ENCODE measurements at regions not wholly inside any gene's neighbourhood (a gene's known extent, or its start where the extent isn't known, plus 50 kb on each side); places are given as distances from the start of the nearest gene placed in this dataset.

DNA sequence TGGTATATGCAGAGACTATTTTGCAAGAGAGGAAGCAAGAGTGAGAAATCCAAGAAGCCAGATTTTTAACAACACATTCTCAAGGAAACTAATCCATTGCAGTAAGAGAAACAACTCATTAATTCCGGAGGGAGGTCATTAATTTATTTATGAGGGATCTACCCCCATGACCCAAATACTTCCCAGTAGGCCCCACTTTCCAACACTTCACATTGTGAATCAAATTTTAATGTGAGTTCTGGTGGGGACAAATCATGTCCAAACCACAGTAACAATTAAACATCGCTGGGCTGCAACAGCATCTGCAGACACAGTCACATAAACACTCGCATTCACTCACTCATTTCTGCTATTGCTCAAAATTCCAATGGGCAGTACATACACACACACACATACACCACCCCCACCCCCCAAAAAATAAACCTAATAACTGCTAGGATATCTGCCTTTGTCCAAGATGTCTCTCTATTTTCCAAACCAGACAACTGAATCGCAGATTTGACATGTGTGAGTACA is 1483.7 kb downstream of the PCDH9 start:
- no peak for DNase-seq
- no peaks in the 10 kb centered on the region for H3K4me1 ChIP-seq
- no peaks in the 10 kb centered on the region for H3K9me3 ChIP-seq
- no peak overlapping the region for H3K4me3 ChIP-seq (ENCODE audit: low read depth, low read length)
- H3K36me3 ChIP-seq: no peaks in the 10 kb centered on the region
- TF ChIP-seq, protein P1, sequence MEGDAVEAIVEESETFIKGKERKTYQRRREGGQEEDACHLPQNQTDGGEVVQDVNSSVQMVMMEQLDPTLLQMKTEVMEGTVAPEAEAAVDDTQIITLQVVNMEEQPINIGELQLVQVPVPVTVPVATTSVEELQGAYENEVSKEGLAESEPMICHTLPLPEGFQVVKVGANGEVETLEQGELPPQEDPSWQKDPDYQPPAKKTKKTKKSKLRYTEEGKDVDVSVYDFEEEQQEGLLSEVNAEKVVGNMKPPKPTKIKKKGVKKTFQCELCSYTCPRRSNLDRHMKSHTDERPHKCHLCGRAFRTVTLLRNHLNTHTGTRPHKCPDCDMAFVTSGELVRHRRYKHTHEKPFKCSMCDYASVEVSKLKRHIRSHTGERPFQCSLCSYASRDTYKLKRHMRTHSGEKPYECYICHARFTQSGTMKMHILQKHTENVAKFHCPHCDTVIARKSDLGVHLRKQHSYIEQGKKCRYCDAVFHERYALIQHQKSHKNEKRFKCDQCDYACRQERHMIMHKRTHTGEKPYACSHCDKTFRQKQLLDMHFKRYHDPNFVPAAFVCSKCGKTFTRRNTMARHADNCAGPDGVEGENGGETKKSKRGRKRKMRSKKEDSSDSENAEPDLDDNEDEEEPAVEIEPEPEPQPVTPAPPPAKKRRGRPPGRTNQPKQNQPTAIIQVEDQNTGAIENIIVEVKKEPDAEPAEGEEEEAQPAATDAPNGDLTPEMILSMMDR (IDR thresholded peaks at IDR 0.05; ENCODE audit: low read depth, low read length): no peak
- no peaks in the 10 kb centered on the region for H3K27me3 ChIP-seq

DNA sequence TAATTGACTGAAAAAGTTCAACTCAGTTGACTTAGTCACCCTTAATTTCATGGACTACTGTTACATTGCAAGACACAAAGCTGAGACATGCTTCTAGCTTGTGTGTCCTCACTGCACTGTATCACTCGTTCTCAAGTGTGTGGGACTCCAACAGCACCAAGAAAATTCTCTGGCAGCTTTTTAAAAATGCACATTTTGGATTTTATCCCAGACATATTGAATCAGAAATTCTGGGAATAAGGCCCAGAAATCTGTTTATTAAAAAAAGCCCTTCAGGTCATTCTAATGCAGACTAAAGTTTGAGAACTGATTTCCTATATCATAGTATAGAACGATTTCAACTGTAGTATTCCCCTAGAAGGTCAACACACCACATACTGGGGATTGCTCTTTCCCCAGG is 1485.3 kb downstream of the PCDH9 start:
- no peaks in the 10 kb centered on the region for H3K4me1 ChIP-seq
- H3K4me3 ChIP-seq (ENCODE audit: low read depth, low read length): no peak overlapping the region
- no peak for DNase-seq
- TF ChIP-seq, protein P1 (IDR thresholded peaks at IDR 0.05; ENCODE audit: low read depth, low read length): no peak
- H3K36me3 ChIP-seq: no peaks in the 10 kb centered on the region
- no peaks in the 10 kb centered on the region for H3K27me3 ChIP-seq
- H3K9me3 ChIP-seq: no peaks in the 10 kb centered on the region

DNA sequence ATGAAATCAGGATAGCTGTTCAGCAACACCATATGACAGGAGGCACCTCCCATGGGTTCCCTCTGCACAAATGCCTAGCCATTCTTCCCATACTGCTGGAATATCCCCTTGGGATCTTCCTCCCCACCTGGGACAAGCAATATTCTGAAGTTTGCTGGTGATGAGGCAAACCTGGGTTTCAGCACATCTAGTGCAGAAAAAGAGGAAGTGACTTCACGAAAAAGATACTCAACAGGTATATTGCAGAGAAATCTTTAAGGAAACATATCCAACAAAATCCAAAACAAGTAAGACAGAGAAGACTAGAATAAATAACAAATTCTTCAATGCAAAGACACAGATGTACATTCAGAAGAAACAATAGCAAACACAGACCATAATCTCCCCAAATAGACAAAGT is 1497.0 kb downstream of the PCDH9 start:
- DNase-seq: no peak
- Histone ChIP-seq H3K27me3 (no peaks in the 10 kb centered on the region), H3K36me3 (no peaks in the 10 kb centered on the region), H3K4me3 (ENCODE audit: low read depth, low read length) (no peak overlapping the region), H3K9me3 (no peaks in the 10 kb centered on the region), H3K4me1 (no peaks in the 10 kb centered on the region)
- TF ChIP-seq, protein P1 (IDR thresholded peaks at IDR 0.05; ENCODE audit: low read depth, low read length): no peak

DNA sequence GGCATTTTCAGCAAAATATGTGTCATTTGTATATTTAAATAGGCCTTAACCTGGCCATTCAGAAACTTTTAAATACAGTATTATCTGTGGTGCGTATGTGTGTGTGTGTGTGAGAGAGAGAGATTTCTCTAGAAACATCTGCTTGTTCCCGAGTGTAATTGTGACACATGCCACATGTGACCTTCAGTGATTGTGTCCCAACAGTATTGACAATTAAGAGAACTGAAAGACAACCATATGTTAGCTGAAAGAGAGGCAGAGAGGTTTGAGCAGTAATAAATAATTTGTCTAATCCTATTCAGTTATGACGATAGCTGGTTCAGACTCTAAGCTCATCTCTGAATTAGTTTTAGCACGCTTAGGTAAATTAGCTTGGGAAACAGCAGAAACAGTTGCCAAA is 1503.1 kb downstream of the PCDH9 start:
- Histone ChIP-seq H3K27me3 (no peaks in the 10 kb centered on the region), H3K4me1 (no peaks in the 10 kb centered on the region), H3K4me3 (ENCODE audit: low read depth, low read length) (no peak overlapping the region), H3K36me3 (no peaks in the 10 kb centered on the region), H3K9me3 (no peaks in the 10 kb centered on the region)
- TF ChIP-seq, protein P1 (IDR thresholded peaks at IDR 0.05; ENCODE audit: low read depth, low read length): no peak
- DNase-seq: no peak

GRCh38 chr13:65725006-65725405 is 1505.1 kb downstream of the PCDH9 start:
- no peak for DNase-seq
- Histone ChIP-seq H3K9me3 (no peaks in the 10 kb centered on the region), H3K4me3 (ENCODE audit: low read depth, low read length) (no peak overlapping the region), H3K4me1 (no peaks in the 10 kb centered on the region), H3K36me3 (no peaks in the 10 kb centered on the region), H3K27me3 (no peaks in the 10 kb centered on the region)
- TF ChIP-seq, protein P1 (IDR thresholded peaks at IDR 0.05; ENCODE audit: low read depth, low read length): no peak

DNA sequence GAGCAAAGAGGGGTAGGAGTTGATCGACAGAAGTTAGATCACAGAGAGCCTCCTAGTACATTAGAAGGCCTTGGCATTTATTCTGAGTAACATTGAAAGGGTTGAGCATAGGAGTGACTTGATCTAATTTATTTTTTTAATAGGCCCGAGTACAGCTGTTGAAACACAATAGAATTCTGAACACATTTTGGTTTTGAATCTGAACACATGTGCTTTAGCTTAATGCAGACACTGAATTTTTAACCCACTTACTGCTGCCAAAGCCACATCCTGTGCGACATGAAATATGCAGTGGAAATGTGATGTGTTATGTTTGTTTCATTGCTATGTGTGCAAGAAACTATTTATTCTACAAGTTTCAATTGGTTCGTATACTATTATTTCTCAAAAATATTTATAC is 1505.9 kb downstream of the PCDH9 start:
- no peak for DNase-seq
- H3K36me3 ChIP-seq: no peaks in the 10 kb centered on the region
- TF ChIP-seq, protein P1 (IDR thresholded peaks at IDR 0.05; ENCODE audit: low read depth, low read length): no peak
- H3K4me3 ChIP-seq (ENCODE audit: low read depth, low read length): no peak overlapping the region
- H3K4me1 ChIP-seq: no peaks in the 10 kb centered on the region
- H3K9me3 ChIP-seq: no peaks in the 10 kb centered on the region
- H3K27me3 ChIP-seq: no peaks in the 10 kb centered on the region

Data from BE2C (cell line).